Fibroblast of lung (primary cell): ENCODE measurements at regions not wholly inside any gene's neighbourhood (a gene's known extent, or its start where the extent isn't known, plus 50 kb on each side); places are given as distances from the start of the nearest gene placed in this dataset.

Experiments used
- CTCF ChIP-seq, 2 donors: IDR thresholded peaks in 1 of 2; conservative IDR thresholded peaks in 1 of 2; 1 replicate in 1 of 2; 2 replicates in 1 of 2; pipeline ENCODE4 v1.5.1; 2011 to 2012; ENCODE audit warnings: low read length in 2 of 2, control low read depth in 1 of 2, inconsistent platforms in 1 of 2, low read depth in 1 of 2, mild to moderate bottlenecking in 1 of 2
- EZH2 ChIP-seq: IDR thresholded peaks from 2 replicates; pipeline ENCODE4 v1.5.1; 2012; ENCODE audit warnings: low read length, control low read depth, mild to moderate bottlenecking; ENCODE audit errors: missing control alignments

DNA sequence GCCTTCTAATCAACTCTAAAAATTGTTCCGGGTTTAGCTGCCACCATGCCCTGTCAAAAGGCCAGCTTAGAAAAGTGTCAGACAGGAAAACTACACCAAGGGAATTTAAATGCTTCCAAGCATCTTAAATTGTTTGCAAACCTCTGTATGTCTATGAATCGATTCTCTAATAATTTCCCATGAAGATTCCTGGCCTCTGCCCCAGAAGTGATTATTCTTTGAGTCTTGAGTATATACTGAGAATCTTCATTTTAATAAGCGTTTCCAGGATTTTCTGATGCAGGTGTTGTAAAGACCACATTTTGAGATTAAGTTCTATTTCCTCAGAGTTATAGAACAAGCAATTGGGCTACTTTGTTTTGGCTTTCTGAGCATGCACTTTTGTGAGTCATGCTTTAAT, 471.8 kb upstream of the JAG1 start:
- TF ChIP-seq CTCF (conservative IDR thresholded peaks at IDR 0.05 in 1 of 2, IDR thresholded peaks at IDR 0.05 in 1 of 2; ENCODE audit: low read depth in 1 of 2, low read length in 2 of 2) (no peak), EZH2 (no peak)
